ENCODE measurements at regions not wholly inside any gene's neighbourhood (a gene's known extent, or its start where the extent isn't known, plus 50 kb on each side); places are given as distances from the start of the nearest gene placed in this dataset.

- TF ChIP-seq MAX (IDR thresholded peaks at IDR 0.05): no peak
- TF ChIP-seq, protein P1, sequence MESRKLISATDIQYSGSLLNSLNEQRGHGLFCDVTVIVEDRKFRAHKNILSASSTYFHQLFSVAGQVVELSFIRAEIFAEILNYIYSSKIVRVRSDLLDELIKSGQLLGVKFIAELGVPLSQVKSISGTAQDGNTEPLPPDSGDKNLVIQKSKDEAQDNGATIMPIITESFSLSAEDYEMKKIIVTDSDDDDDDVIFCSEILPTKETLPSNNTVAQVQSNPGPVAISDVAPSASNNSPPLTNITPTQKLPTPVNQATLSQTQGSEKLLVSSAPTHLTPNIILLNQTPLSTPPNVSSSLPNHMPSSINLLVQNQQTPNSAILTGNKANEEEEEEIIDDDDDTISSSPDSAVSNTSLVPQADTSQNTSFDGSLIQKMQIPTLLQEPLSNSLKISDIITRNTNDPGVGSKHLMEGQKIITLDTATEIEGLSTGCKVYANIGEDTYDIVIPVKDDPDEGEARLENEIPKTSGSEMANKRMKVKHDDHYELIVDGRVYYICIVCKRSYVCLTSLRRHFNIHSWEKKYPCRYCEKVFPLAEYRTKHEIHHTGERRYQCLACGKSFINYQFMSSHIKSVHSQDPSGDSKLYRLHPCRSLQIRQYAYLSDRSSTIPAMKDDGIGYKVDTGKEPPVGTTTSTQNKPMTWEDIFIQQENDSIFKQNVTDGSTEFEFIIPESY (IDR thresholded peaks at IDR 0.05): no peak
Observed at GRCh38 chr12:5257763-5258495, 174.0 kb upstream of the NTF3 start.
